Stimulated activated naive B cell treated with anti-CD40 and anti-IgM and Interleukin-4, amounts not matched to agents 10 μg/mL and 1 μg/mL and 100 μg/mL, for 72 hours (primary cell): ENCODE measurements at regions not wholly inside any gene's neighbourhood (a gene's known extent, or its start where the extent isn't known, plus 50 kb on each side); places are given as distances from the start of the nearest gene placed in this dataset.

Experiments used
- ATAC-seq, 2 donors: fragments of 150-1000 bp; cut with Tn5 transposase; replicated peaks; 2 replicates each; pipeline ENCODE4 v1.10.0; 2021; ENCODE audit warnings: moderate library complexity in 1 of 2
- DNase-seq: peaks from one replicate; pipeline ENCODE4 v3.0.0; 2021
- H3K27ac Mint-ChIP-seq: one replicate; pipeline ENCODE4 v1.8.0; 2022; ENCODE audit warnings: mild to moderate bottlenecking, mixed read lengths
- H3K27me3 Mint-ChIP-seq, 2 donors: one replicate each; pipeline ENCODE4 v1.8.0; 2022; ENCODE audit warnings: mixed read lengths in 2 of 2
- H3K36me3 Mint-ChIP-seq, 2 donors: one replicate each; pipeline ENCODE4 v1.8.0; 2022; ENCODE audit warnings: mixed read lengths in 2 of 2, mild to moderate bottlenecking in 1 of 2
- H3K4me1 Mint-ChIP-seq, 2 donors: one replicate each; pipeline ENCODE4 v1.8.0; 2022; ENCODE audit warnings: mixed read lengths in 2 of 2, mild to moderate bottlenecking in 1 of 2
- H3K4me3 Mint-ChIP-seq, 2 donors: one replicate each; pipeline ENCODE4 v1.8.0; 2022; ENCODE audit warnings: mild to moderate bottlenecking in 2 of 2, mixed read lengths in 2 of 2, moderate library complexity in 1 of 2
- H3K9me3 Mint-ChIP-seq, 2 donors: one replicate each; pipeline ENCODE4 v1.8.0; 2022; ENCODE audit warnings: mixed read lengths in 2 of 2, mild to moderate bottlenecking in 1 of 2

GRCh38 chr1:25074351-25075227, 144.5 kb upstream of the RUNX3 start:
- DNase-seq (no peak), ATAC-seq (no peak)
- H3K4me3 Mint-ChIP-seq: no peak overlapping the region
- peaks cover 8 to 9% of the 10 kb centered on the region in 2 donors for H3K9me3 Mint-ChIP-seq
- peaks cover 0 to 4% of the 10 kb centered on the region in 2 donors for H3K27me3 Mint-ChIP-seq
- peaks cover 5 to 6% of the 10 kb centered on the region in 2 donors for H3K36me3 Mint-ChIP-seq
- H3K27ac Mint-ChIP-seq: no peak overlapping the region
- no peaks in the 10 kb centered on the region for H3K4me1 Mint-ChIP-seq

- Mint-ChIP-seq H3K27me3 (peaks cover 0 to 4% of the 10 kb centered on the region in 2 donors), H3K4me3 (no peak overlapping the region), H3K36me3 (peaks cover 5 to 6% of the 10 kb centered on the region in 2 donors), H3K9me3 (peaks cover 8 to 9% of the 10 kb centered on the region in 2 donors), H3K4me1 (no peaks in the 10 kb centered on the region), H3K27ac (no peak overlapping the region)
- no peak for DNase-seq
- ATAC-seq: no peak
Observed at GRCh38 chr1:25073640-25074270, 143.7 kb upstream of the RUNX3 start.

GRCh38 chr1:25072461-25072860, 142.4 kb upstream of the RUNX3 start:
- Mint-ChIP-seq H3K36me3 (peaks cover 5 to 6% of the 10 kb centered on the region in 2 donors), H3K27ac (no peak overlapping the region), H3K27me3 (peaks cover 0 to 4% of the 10 kb centered on the region in 2 donors), H3K4me3 (no peak overlapping the region), H3K9me3 (peaks cover 8 to 9% of the 10 kb centered on the region in 2 donors), H3K4me1 (no peaks in the 10 kb centered on the region)
- ATAC-seq (no peak), DNase-seq (no peak)

- H3K27ac Mint-ChIP-seq: no peak overlapping the region
Observed at GRCh38 chr1:25068829-25069228, 138.8 kb upstream of the RUNX3 start.

GRCh38 chr1:25068316-25068715, 138.2 kb upstream of the RUNX3 start:
- H3K4me1 Mint-ChIP-seq: peaks cover 9 to 16% of the 10 kb centered on the region in 2 donors
- H3K4me3 Mint-ChIP-seq: no peak overlapping the region
- no peak overlapping the region for H3K27ac Mint-ChIP-seq
- H3K27me3 Mint-ChIP-seq: peaks cover 4 to 6% of the 10 kb centered on the region in 2 donors
- no peaks in the 10 kb centered on the region for H3K9me3 Mint-ChIP-seq
- DNase-seq: no peak
- no peak for ATAC-seq
- H3K36me3 Mint-ChIP-seq: no peaks in the 10 kb centered on the region

More at GRCh38 chr1:25068829-25069228, 138.8 kb upstream of the RUNX3 start:
- ATAC-seq: peak in 1 of 2 donors; percentile 27
- no peaks in the 10 kb centered on the region for H3K36me3 Mint-ChIP-seq
- H3K27me3 Mint-ChIP-seq: peaks cover 4 to 6% of the 10 kb centered on the region in 2 donors
- H3K4me1 Mint-ChIP-seq: peaks cover 9 to 15% of the 10 kb centered on the region in 2 donors
- H3K9me3 Mint-ChIP-seq: no peaks in the 10 kb centered on the region
- DNase-seq: no peak
- H3K4me3 Mint-ChIP-seq: no peak overlapping the region

- H3K9me3 Mint-ChIP-seq: no peaks in the 10 kb centered on the region
- H3K4me3 Mint-ChIP-seq: no peak overlapping the region
- no peaks in the 10 kb centered on the region for H3K36me3 Mint-ChIP-seq
- ATAC-seq (no peak), DNase-seq (no peak)
- no peak overlapping the region for H3K27ac Mint-ChIP-seq
- peaks cover 9 to 21% of the 10 kb centered on the region in 2 donors for H3K4me1 Mint-ChIP-seq
- H3K27me3 Mint-ChIP-seq: peaks cover 4 to 6% of the 10 kb centered on the region in 2 donors
Observed at GRCh38 chr1:25067518-25068251, 137.6 kb upstream of the RUNX3 start.

GRCh38 chr1:25066731-25067517, 136.8 kb upstream of the RUNX3 start:
- Mint-ChIP-seq H3K27me3 (peaks cover 1 to 6% of the 10 kb centered on the region in 2 donors), H3K9me3 (no peaks in the 10 kb centered on the region), H3K27ac (no peak overlapping the region), H3K36me3 (no peaks in the 10 kb centered on the region), H3K4me1 (peaks cover 9 to 22% of the 10 kb centered on the region in 2 donors), H3K4me3 (no peak overlapping the region)
- no peak for ATAC-seq
- no peak for DNase-seq

- H3K36me3 Mint-ChIP-seq: no peaks in the 10 kb centered on the region
- H3K27me3 Mint-ChIP-seq: peaks cover 0 to 6% of the 10 kb centered on the region in 2 donors
- H3K4me1 Mint-ChIP-seq: peaks cover 9 to 22% of the 10 kb centered on the region in 2 donors
- no peak for ATAC-seq
- DNase-seq: no peak
- H3K27ac Mint-ChIP-seq: peak overlapping the region; percentile 44
- H3K9me3 Mint-ChIP-seq: no peaks in the 10 kb centered on the region
- H3K4me3 Mint-ChIP-seq: no peak overlapping the region
Observed at GRCh38 chr1:25066256-25066655, 136.2 kb upstream of the RUNX3 start.

- ATAC-seq (no peak), DNase-seq (no peak)
- H3K4me3 Mint-ChIP-seq: no peak overlapping the region
- peaks cover 9 to 22% of the 10 kb centered on the region in 2 donors for H3K4me1 Mint-ChIP-seq
- H3K27me3 Mint-ChIP-seq: peaks cover 0 to 6% of the 10 kb centered on the region in 2 donors
- H3K9me3 Mint-ChIP-seq: no peaks in the 10 kb centered on the region
- no peaks in the 10 kb centered on the region for H3K36me3 Mint-ChIP-seq
- H3K27ac Mint-ChIP-seq: no peak overlapping the region
Observed at GRCh38 chr1:25065795-25066238, 135.7 kb upstream of the RUNX3 start.

GRCh38 chr1:25065321-25065721, 135.2 kb upstream of the RUNX3 start:
- DNase-seq: no peak
- H3K27ac Mint-ChIP-seq: no peak overlapping the region
- H3K27me3 Mint-ChIP-seq: peaks cover 0 to 6% of the 10 kb centered on the region in 2 donors
- H3K4me3 Mint-ChIP-seq: no peak overlapping the region
- no peak for ATAC-seq
- H3K4me1 Mint-ChIP-seq: peaks cover 9 to 22% of the 10 kb centered on the region in 2 donors
- no peaks in the 10 kb centered on the region for H3K36me3 Mint-ChIP-seq
- H3K9me3 Mint-ChIP-seq: no peaks in the 10 kb centered on the region

- H3K4me1 Mint-ChIP-seq: peaks cover 9 to 22% of the 10 kb centered on the region in 2 donors
- H3K9me3 Mint-ChIP-seq: peaks cover 0 to 2% of the 10 kb centered on the region in 2 donors
- no peak overlapping the region for H3K27ac Mint-ChIP-seq
- no peak overlapping the region for H3K4me3 Mint-ChIP-seq
- no peaks in the 10 kb centered on the region for H3K36me3 Mint-ChIP-seq
- ATAC-seq (peak; percentile 86 to 88), DNase-seq (no peak)
- H3K27me3 Mint-ChIP-seq: peaks cover 0 to 6% of the 10 kb centered on the region in 2 donors
Observed at GRCh38 chr1:25064465-25065240, 134.6 kb upstream of the RUNX3 start.

- no peak for ATAC-seq
- DNase-seq: no peak
- Mint-ChIP-seq H3K4me3 (no peak overlapping the region), H3K36me3 (no peaks in the 10 kb centered on the region), H3K4me1 (peaks cover 9 to 22% of the 10 kb centered on the region in 2 donors), H3K27ac (peak overlapping the region; percentile 1), H3K9me3 (peaks cover 0 to 2% of the 10 kb centered on the region in 2 donors), H3K27me3 (peaks cover 0 to 6% of the 10 kb centered on the region in 2 donors)
Observed at GRCh38 chr1:25063591-25064416, 133.7 kb upstream of the RUNX3 start.
